D721Med (cell line): ENCODE measurements at regions not wholly inside any gene's neighbourhood (a gene's known extent, or its start where the extent isn't known, plus 50 kb on each side); places are given as distances from the start of the nearest gene placed in this dataset.

Experiments used
- DNase-seq: peaks from one replicate; pipeline ENCODE4 v3.0.0; 2011; ENCODE audit warnings: low spot score; ENCODE audit not compliant: insufficient read length
- FAIRE-seq: peaks from 2 replicates; lab custom pipeline; 2011; peaks lifted over from hg19 to GRCh38; lab: Jason Lieb, UNC
- CTCF ChIP-seq: IDR thresholded peaks from 2 replicates; pipeline ENCODE4 v1.5.1; 2012; ENCODE audit warnings: mild to moderate bottlenecking, control low read depth; ENCODE audit not compliant: insufficient read depth; ENCODE audit errors: missing control alignments

DNA sequence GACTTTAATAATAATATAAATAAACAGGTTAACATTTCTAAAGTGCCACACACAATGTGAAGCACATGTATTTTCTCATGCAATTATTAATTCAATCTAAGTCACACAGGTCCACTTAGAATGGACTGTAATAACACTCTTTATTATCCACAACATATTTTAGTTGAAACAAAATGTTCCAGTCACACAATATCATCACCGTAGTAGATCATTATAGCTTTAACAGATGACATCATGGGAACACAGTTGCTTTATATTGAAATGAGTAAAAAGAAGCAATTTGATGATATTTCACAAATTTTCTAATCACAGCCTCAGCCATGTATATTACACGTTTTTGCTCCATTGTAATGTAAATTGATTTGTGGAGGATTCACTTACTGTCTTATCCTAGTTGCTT, 266.3 kb downstream of the MEIS1 start:
- no peak for TF ChIP-seq CTCF
- DNase-seq (no peak), FAIRE-seq (no peak)

GRCh38 chr2:66701656-66702055, 266.7 kb downstream of the MEIS1 start:
- TF ChIP-seq CTCF, result no peak
- no peak for FAIRE-seq

DNA sequence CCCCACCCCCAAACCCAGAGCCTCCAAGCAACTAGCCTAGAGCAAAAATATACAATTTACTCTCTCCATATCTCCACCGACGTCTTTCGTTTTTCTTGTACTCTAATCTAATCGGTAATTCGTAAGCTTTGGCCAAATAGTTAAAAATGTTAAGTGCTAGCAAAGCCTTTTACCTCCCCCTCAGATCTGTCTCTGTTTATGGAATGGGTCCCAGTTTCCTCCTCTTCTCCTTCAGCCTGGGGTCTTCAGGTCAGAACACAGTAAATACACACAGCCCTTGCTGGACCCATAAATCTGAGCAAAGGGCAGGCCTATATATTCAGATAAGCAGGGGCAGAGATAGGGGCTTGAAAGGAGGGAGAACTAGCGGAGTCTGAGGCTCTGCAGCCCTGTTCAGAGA, 267.4 kb downstream of the MEIS1 start:
- FAIRE-seq (no peak), DNase-seq (no peak)
- no peak for TF ChIP-seq CTCF

More at GRCh38 chr2:66701656-66702055, 266.7 kb downstream of the MEIS1 start:
- no peak for DNase-seq

DNA sequence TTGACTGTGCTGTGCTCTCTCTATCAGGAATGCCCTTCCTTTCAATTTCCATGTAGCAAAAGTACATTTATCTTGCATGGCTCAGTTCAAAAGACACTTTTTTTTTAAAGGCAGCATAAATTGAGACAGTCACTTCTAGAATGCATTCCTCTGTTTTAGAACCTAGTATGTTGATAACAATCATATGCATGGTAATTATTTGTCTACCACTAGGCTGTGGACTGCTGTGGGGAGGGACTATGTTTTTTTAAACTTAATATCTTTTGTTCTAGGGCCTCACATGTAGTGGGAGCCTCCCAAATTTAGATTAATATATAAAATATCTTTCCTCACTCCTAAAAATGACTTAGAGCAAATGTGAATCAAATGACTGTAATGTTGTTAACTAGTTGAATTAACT, 269.9 kb downstream of the MEIS1 start:
- no peak for DNase-seq
- TF ChIP-seq CTCF, result no peak
- no peak for FAIRE-seq

DNA sequence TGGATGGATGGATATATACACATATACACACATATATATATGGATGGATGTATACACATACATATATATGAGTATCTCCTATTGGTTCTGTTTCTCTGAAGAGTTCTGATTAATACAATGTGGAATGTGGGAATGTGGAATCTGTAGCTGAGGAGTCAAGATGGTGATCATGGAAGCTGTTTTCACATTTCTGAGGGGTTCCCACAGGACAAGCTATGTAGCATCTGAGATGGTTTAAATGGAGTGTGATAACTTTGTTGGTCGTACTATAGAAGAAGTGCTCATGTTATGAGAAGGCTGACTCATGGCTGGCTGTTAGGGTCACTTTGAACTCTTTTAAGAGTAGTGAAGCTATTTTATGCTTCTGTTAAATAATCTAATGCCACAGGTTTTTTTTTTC, 279.7 kb downstream of the MEIS1 start:
- DNase-seq, result no peak
- no peak for TF ChIP-seq CTCF
- no peak for FAIRE-seq

DNA sequence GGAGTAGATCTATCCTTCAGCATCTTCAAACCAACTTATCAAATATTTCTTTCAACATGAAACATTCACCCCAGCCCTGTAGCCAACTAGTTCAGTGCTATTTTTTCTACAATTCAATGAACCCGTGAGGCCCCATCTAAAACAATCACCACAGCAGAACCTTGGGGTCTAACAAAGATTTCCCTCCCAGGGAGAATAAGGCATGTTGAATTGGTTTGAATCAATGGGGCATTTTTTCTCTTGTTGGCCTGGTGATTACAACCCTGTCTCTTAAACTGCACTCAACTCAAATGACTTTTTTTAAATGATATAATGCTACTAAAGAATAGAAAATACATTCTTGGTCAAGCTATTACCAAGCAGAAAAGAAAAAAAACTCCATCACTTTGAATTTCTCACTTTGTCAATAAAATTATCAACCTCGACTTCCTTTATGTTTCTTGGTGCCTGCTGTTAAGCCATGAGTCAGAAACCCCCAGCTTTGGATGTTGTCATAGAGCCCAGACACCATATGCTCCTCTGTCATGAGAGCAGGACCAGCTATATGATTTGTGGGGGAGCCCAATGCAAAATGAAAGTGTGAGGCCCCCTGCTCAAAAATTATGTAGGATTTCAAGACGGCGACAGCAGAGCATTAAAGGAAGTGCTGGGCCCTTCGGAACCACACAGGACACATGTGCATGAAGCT, 282.4 kb downstream of the MEIS1 start:
- DNase-seq (no peak), FAIRE-seq (no peak)
- TF ChIP-seq CTCF, result no peak

DNA sequence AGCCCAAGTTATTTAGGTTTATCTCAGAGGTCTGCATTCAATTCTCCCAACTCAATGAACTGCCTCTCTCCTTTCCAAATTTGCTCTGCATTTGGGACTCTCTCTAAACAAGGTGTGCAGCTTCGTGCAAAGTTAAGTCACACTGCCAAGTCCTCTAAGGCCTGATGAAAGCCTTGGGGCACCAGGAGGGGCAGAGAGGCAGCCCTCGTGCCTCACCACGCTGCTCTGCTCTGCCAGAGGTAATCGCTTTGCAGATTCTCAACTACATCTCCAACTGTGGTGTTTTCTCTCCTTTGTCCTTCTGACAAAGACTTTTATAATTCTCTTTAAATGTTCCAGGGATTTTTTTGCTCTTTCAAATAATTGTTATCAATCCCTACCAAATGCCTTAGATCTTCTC, 283.0 kb downstream of the MEIS1 start:
- TF ChIP-seq CTCF, result no peak
- FAIRE-seq, result no peak

More for the DNA sequence above, 283.0 kb downstream of the MEIS1 start:
- no peak for DNase-seq
